Breast epithelium (tissue), 3 donors: ENCODE measurements at regions not wholly inside any gene's neighbourhood (a gene's known extent, or its start where the extent isn't known, plus 50 kb on each side); places are given as distances from the start of the nearest gene placed in this dataset.

Source experiments
- CTCF ChIP-seq, 3 donors: fragments of 450-650 bp; IDR thresholded peaks; one replicate each; pipeline ENCODE4 v1.5.1; 2016 to 2017; ENCODE audit warnings: antibody characterized with exemption in 3 of 3, mild to moderate bottlenecking in 3 of 3, moderate library complexity in 3 of 3
- POLR2A ChIP-seq: fragments of 450-650 bp; IDR thresholded peaks from one replicate; pipeline ENCODE4 v1.6.1; 2016; ENCODE audit warnings: antibody characterized with exemption, mild to moderate bottlenecking, moderate library complexity

DNA sequence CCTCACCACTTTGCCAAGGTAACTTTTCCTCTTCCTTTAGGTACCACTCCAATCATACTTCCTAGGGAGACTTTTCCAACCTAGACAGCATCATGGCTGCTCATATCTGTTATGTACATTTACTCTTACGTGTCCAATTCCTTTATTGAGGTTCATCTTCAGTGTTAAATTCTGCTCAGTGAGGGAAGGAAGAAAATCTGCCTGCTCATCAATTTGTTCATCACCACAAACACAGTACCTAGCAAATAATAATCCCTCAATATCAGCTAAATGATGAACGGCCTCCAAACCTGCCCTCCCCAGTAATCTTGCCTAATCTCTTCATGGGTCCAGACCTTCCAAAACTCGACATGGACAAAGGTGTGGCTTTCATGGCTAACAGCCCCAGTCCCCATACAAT lies 380.8 kb downstream of the KCTD12 start:
- no peak for TF ChIP-seq CTCF (IDR thresholded peaks at IDR 0.05)
- TF ChIP-seq POLR2A: no peak
